Activated B cell treated with CpG ODN at 0.5 μM for 24 hours (primary cell): ENCODE measurements at regions not wholly inside any gene's neighbourhood (a gene's known extent, or its start where the extent isn't known, plus 50 kb on each side); places are given as distances from the start of the nearest gene placed in this dataset.

Experiments
- ATAC-seq: fragments of 200-7000 bp; cut with Tn5 transposase; one replicate; pipeline ENCODE4 v1.10.0; 2021; ENCODE audit warnings: low read depth, mild to moderate bottlenecking, moderate library complexity
- CTCF ChIA-PET: fragments of 350-600 bp; sonication (Branson Sonifier 250); formaldehyde crosslinking; loops from one replicate; lab custom pipeline; 2021; ENCODE audit warnings: antibody characterized with exemption; lab: Charles Lee
- POLR2A ChIA-PET: fragments of 350-600 bp; sonication (Branson Sonifier 250); formaldehyde crosslinking; loops from one replicate; lab custom pipeline; 2021; ENCODE audit warnings: antibody characterized with exemption; lab: Charles Lee
- DNase-seq: peaks from one replicate; pipeline ENCODE4 v3.0.0; 2022
- H3K27ac Mint-ChIP-seq: one replicate; pipeline ENCODE4 v1.8.0; 2020; ENCODE audit warnings: mixed read lengths
- H3K27me3 Mint-ChIP-seq: one replicate; pipeline ENCODE4 v1.8.0; 2021; ENCODE audit warnings: mixed read lengths
- H3K36me3 Mint-ChIP-seq: one replicate; pipeline ENCODE4 v1.8.0; 2021; ENCODE audit warnings: low read depth, mixed read lengths
- H3K4me1 Mint-ChIP-seq: one replicate; pipeline ENCODE4 v1.8.0; 2021; ENCODE audit warnings: mixed read lengths
- H3K4me3 Mint-ChIP-seq: one replicate; pipeline ENCODE4 v1.8.0; 2020; ENCODE audit warnings: mild to moderate bottlenecking, mixed read lengths
- H3K9me3 Mint-ChIP-seq: one replicate; pipeline ENCODE4 v1.8.0; 2020; ENCODE audit warnings: mixed read lengths
- CTCF ChIP-seq: fragments of 200-600 bp; IDR thresholded peaks from one replicate; pipeline ENCODE4 v1.8.0; 2022; ENCODE audit warnings: antibody characterized with exemption, mild to moderate bottlenecking
- intact Hi-C: fragments of 100-400 bp; cut with micrococcal nuclease; formaldehyde crosslinking; loops from one replicate; pipeline ENCODE4 v1.15.1; 2024

GRCh38 chr6:126419901-126420300 lies 80.0 kb downstream of the CENPW start:
- Mint-ChIP-seq H3K9me3 (no peaks in the 10 kb centered on the region), H3K4me1 (no peaks in the 10 kb centered on the region), H3K36me3 (no peaks in the 10 kb centered on the region), H3K27ac (no peak overlapping the region), H3K4me3 (no peak overlapping the region), H3K27me3 (peaks cover 2% of the 10 kb centered on the region)
- no peak for ATAC-seq
- ChIA-PET CTCF (no interaction called here), POLR2A (no interaction called here)
- TF ChIP-seq CTCF = no peak
- intact Hi-C loops = no loop called here
- DNase-seq = no peak

- H3K4me3 Mint-ChIP-seq = no peak overlapping the region
- no peaks in the 10 kb centered on the region for H3K36me3 Mint-ChIP-seq
- H3K27ac Mint-ChIP-seq = no peak overlapping the region
- H3K27me3 Mint-ChIP-seq = peaks cover 2% of the 10 kb centered on the region
- no peak for ATAC-seq
- intact Hi-C loops = no loop called here
- H3K9me3 Mint-ChIP-seq = no peaks in the 10 kb centered on the region
- POLR2A ChIA-PET = no interaction called here
- CTCF ChIA-PET = no interaction called here
- no peaks in the 10 kb centered on the region for H3K4me1 Mint-ChIP-seq
- TF ChIP-seq CTCF = no peak
- no peak for DNase-seq
These were observed 83.0 kb downstream of the CENPW start for GRCh38 chr6:126422912-126423311.

- Mint-ChIP-seq H3K27ac (no peak overlapping the region), H3K36me3 (no peaks in the 10 kb centered on the region), H3K4me1 (no peaks in the 10 kb centered on the region), H3K27me3 (no peaks in the 10 kb centered on the region), H3K9me3 (no peaks in the 10 kb centered on the region), H3K4me3 (no peak overlapping the region)
- POLR2A ChIA-PET = no interaction called here
- CTCF ChIA-PET = no interaction called here
- intact Hi-C loops = no loop called here
- DNase-seq (no peak), ATAC-seq (no peak)
- no peak for TF ChIP-seq CTCF
These were observed 87.8 kb downstream of the CENPW start for GRCh38 chr6:126427713-126428112.

- Mint-ChIP-seq H3K4me1 (no peaks in the 10 kb centered on the region), H3K27ac (no peak overlapping the region), H3K27me3 (no peaks in the 10 kb centered on the region), H3K4me3 (no peak overlapping the region), H3K9me3 (no peaks in the 10 kb centered on the region), H3K36me3 (no peaks in the 10 kb centered on the region)
- no peak for TF ChIP-seq CTCF
- DNase-seq (no peak), ATAC-seq (no peak)
- intact Hi-C loops = no loop called here
- POLR2A ChIA-PET = no interaction called here
- CTCF ChIA-PET = no interaction called here
These were observed 90.0 kb downstream of the CENPW start for GRCh38 chr6:126429866-126430265.

GRCh38 chr6:126432564-126432963 lies 92.6 kb downstream of the CENPW start:
- Mint-ChIP-seq H3K4me3 (no peak overlapping the region), H3K4me1 (no peaks in the 10 kb centered on the region), H3K36me3 (no peaks in the 10 kb centered on the region), H3K9me3 (no peaks in the 10 kb centered on the region), H3K27me3 (no peaks in the 10 kb centered on the region), H3K27ac (no peak overlapping the region)
- ChIA-PET CTCF (no interaction called here), POLR2A (no interaction called here)
- ATAC-seq = no peak
- intact Hi-C loops = no loop called here
- no peak for DNase-seq
- no peak for TF ChIP-seq CTCF
